ENCODE measurements at regions not wholly inside any gene's neighbourhood (a gene's known extent, or its start where the extent isn't known, plus 50 kb on each side); places are given as distances from the start of the nearest gene placed in this dataset.
A peak's percentile ranks its signal among the peaks of the same experiment; 100 is the strongest.

DNA sequence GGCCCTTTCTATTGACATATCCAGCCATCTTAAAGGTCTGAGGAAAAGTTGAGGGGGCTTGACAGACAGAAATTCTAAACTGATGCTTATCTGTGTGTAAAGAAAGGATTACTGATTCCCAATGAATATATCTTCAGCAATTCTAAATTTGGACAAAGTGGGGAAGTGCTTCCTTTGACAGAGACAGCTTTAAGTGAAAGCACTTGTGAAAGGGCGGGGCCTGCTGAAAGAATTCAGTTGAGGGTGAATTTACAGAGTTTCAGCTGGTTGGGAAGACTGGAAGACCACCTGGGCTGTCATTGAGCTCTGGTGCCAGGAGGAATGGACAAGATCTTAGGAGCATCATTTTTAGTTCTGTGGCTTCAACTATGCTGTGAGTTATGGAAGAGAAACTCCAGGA is 412.5 kb upstream of the OR4E1 start:
- Histone ChIP-seq H3K27ac (ENCODE audit: low read depth in 1 of 2, low read length in 2 of 2) (no peak overlapping the region), H4K20me1 (ENCODE audit: insufficient read depth, low read length) (no peaks in the 10 kb centered on the region), H3K9me3 (replicated peaks in 1 of 2; ENCODE audit: control insufficient read depth in 1 of 2, insufficient read depth in 1 of 2, low read length in 2 of 2) (no peaks in the 10 kb centered on the region), H3K9ac (ENCODE audit: insufficient read depth, low read length, poor library complexity, severe bottlenecking) (no peak overlapping the region), H3K4me2 (replicated peaks; ENCODE audit: extremely low read depth, low read length, poor library complexity, severe bottlenecking) (no peak overlapping the region), H3K4me3 (replicated peaks in 1 of 3; ENCODE audit: low read depth in 2 of 3, low read length in 3 of 3) (no peak overlapping the region), H3K27me3 (ENCODE audit: control insufficient read depth in 2 of 2, insufficient read depth in 2 of 2, low read length in 2 of 2) (no peaks in the 10 kb centered on the region), H3K79me2 (ENCODE audit: insufficient read depth, low read length) (no peaks in the 10 kb centered on the region), H3K36me3 (replicated peaks in 1 of 2; ENCODE audit: control insufficient read depth in 1 of 2, insufficient read depth in 2 of 2, low read length in 2 of 2) (no peaks in the 10 kb centered on the region), H2AFZ (ENCODE audit: insufficient read depth, low read depth, low read length, poor library complexity, severe bottlenecking) (no peak overlapping the region), H3K4me1 (ENCODE audit: control insufficient read depth in 1 of 2, insufficient read depth in 2 of 2, low read length in 2 of 2) (no peaks in the 10 kb centered on the region)
- no peak overlapping the region for H3K27ac Mint-ChIP-seq
- H3K27me3 Mint-ChIP-seq (ENCODE audit: low read depth in 3 of 3) = peaks cover 0 to 2% (median 0%) of the 10 kb centered on the region in 3 donors
- no peaks in the 10 kb centered on the region for H3K9me3 Mint-ChIP-seq
- H3K4me1 Mint-ChIP-seq = peaks cover 4% of the 10 kb centered on the region
- TF ChIP-seq, protein P1, sequence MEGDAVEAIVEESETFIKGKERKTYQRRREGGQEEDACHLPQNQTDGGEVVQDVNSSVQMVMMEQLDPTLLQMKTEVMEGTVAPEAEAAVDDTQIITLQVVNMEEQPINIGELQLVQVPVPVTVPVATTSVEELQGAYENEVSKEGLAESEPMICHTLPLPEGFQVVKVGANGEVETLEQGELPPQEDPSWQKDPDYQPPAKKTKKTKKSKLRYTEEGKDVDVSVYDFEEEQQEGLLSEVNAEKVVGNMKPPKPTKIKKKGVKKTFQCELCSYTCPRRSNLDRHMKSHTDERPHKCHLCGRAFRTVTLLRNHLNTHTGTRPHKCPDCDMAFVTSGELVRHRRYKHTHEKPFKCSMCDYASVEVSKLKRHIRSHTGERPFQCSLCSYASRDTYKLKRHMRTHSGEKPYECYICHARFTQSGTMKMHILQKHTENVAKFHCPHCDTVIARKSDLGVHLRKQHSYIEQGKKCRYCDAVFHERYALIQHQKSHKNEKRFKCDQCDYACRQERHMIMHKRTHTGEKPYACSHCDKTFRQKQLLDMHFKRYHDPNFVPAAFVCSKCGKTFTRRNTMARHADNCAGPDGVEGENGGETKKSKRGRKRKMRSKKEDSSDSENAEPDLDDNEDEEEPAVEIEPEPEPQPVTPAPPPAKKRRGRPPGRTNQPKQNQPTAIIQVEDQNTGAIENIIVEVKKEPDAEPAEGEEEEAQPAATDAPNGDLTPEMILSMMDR (IDR thresholded peaks at IDR 0.05) = no peak
- no peak overlapping the region for H3K4me3 Mint-ChIP-seq
- WGBS (ENCODE audit: insufficient coverage) = 90% methylated on average over 1 of the region's 1 CpG
- DNase-seq = no peak
- intact Hi-C loops (cut with micrococcal nuclease) = no loop called here
- H3K36me3 Mint-ChIP-seq = no peaks in the 10 kb centered on the region

DNA sequence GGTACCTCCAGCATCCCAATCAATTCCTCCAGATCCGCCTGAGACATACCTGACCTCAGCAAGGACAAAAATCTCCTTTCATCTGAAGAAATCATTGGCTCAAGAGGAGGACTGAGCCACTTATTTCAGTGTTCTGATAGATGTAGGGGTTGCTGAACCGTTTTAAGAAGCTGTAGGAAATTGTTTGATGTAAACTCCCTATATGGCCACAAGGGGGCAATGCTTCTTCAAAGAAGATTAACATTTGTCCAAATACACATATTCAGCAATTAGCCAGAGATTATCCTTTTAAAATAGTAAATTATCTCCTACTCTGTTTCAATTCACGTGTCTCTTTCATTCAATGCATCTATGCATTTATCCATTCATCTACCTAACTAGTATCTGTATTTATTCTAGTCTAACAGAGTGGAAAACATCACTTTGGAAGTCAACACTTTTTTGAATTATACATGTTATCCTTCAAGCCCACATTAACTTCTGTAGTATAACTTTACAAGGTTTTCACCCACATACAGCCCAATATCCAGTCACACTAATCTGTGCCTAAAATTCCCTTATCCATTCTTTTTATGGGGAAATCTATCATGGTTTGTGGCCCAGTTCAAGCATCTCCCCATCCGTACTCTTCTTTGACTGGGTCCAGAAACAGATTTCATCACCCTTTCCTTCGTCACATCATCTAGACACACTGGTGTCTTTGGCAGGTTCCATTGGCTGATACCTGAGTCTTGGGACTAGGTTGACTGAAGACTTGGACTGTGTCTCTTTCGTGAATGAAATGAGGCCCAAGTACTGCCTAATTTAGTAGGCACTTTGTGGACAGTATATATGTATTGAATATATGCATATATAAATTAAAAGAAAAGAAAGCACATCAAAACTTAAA is 411.0 kb upstream of the OR4E1 start:
- Histone ChIP-seq H3K79me2 (ENCODE audit: insufficient read depth, low read length) (no peaks in the 10 kb centered on the region), H3K4me1 (ENCODE audit: control insufficient read depth in 1 of 2, insufficient read depth in 2 of 2, low read length in 2 of 2) (no peaks in the 10 kb centered on the region), H4K20me1 (ENCODE audit: insufficient read depth, low read length) (no peaks in the 10 kb centered on the region), H3K27me3 (ENCODE audit: control insufficient read depth in 2 of 2, insufficient read depth in 2 of 2, low read length in 2 of 2) (no peaks in the 10 kb centered on the region), H3K4me3 (replicated peaks in 1 of 3; ENCODE audit: low read depth in 2 of 3, low read length in 3 of 3) (no peak overlapping the region), H3K9ac (ENCODE audit: insufficient read depth, low read length, poor library complexity, severe bottlenecking) (no peak overlapping the region), H2AFZ (ENCODE audit: insufficient read depth, low read depth, low read length, poor library complexity, severe bottlenecking) (no peak overlapping the region), H3K36me3 (replicated peaks in 1 of 2; ENCODE audit: control insufficient read depth in 1 of 2, insufficient read depth in 2 of 2, low read length in 2 of 2) (no peaks in the 10 kb centered on the region), H3K27ac (ENCODE audit: low read depth in 1 of 2, low read length in 2 of 2) (no peak overlapping the region), H3K4me2 (replicated peaks; ENCODE audit: extremely low read depth, low read length, poor library complexity, severe bottlenecking) (no peak overlapping the region), H3K9me3 (replicated peaks in 1 of 2; ENCODE audit: control insufficient read depth in 1 of 2, insufficient read depth in 1 of 2, low read length in 2 of 2) (no peaks in the 10 kb centered on the region)
- no CpG with 5 or more reads among the region's 6 CpGs for WGBS (ENCODE audit: insufficient coverage)
- peaks cover 4% of the 10 kb centered on the region for H3K4me1 Mint-ChIP-seq
- no peaks in the 10 kb centered on the region for H3K9me3 Mint-ChIP-seq
- H3K27ac Mint-ChIP-seq = no peak overlapping the region
- intact Hi-C loops (cut with micrococcal nuclease) = no loop called here
- TF ChIP-seq, protein P1 (IDR thresholded peaks at IDR 0.05) = peak; percentile 89
- H3K4me3 Mint-ChIP-seq = no peak overlapping the region
- peak; percentile 9 to 43 (median 26) for DNase-seq
- peaks cover 0 to 2% (median 0%) of the 10 kb centered on the region in 3 donors for H3K27me3 Mint-ChIP-seq (ENCODE audit: low read depth in 3 of 3)
- no peaks in the 10 kb centered on the region for H3K36me3 Mint-ChIP-seq

All from CD14-positive monocyte (primary cell).